Adrenal gland (tissue), 9 donors: ENCODE measurements at regions not wholly inside any gene's neighbourhood (a gene's known extent, or its start where the extent isn't known, plus 50 kb on each side); places are given as distances from the start of the nearest gene placed in this dataset.

Experiments
- DNase-seq, 7 donors: peaks; one replicate each; pipeline ENCODE4 v3.0.0-alpha.2; 2019 to 2020
- H3K27ac ChIP-seq, 5 donors: fragments of 200-600 bp; sonication (generic) in 4 of 5; 1 replicate in 3 of 5; 2 replicates in 2 of 5; pipeline versions ENCODE4 v1.5.1 to v1.8.0; 2016 to 2020; ENCODE audit warnings: mild to moderate bottlenecking in 1 of 5
- H3K27me3 ChIP-seq: fragments of 200-600 bp; 2 replicates; pipeline ENCODE4 v1.8.0; 2021
- H3K36me3 ChIP-seq, 2 donors: fragments of 200-600 bp; replicated peaks in 1 of 2; 1 replicate in 1 of 2; 2 replicates in 1 of 2; pipeline versions ENCODE4 v1.5.1 to v1.8.0; 2018 to 2022
- H3K4me1 ChIP-seq, 2 donors: fragments of 200-600 bp; replicated peaks in 1 of 2; 1 replicate in 1 of 2; 2 replicates in 1 of 2; pipeline versions ENCODE4 v1.5.1 to v1.8.0; 2018 to 2021
- H3K4me3 ChIP-seq, 4 donors: fragments of 200-600 bp; sonication (generic) in 3 of 4; one replicate each; pipeline ENCODE4 v1.5.1; 2016 to 2018
- H3K9me3 ChIP-seq, 3 donors: fragments of 200-600 bp; sonication (generic) in 1 of 3; replicated peaks in 1 of 3; 1 replicate in 2 of 3; 2 replicates in 1 of 3; pipeline versions ENCODE4 v1.5.1 to v1.8.0; 2016 to 2021
- POLR2A ChIP-seq, 2 donors: fragments of 450-650 bp; IDR thresholded peaks; one replicate each; pipeline ENCODE4 v1.6.1; 2017; ENCODE audit warnings: antibody characterized with exemption in 2 of 2, mild to moderate bottlenecking in 2 of 2, moderate library complexity in 1 of 2
- WGBS, 4 donors: extraction: QIAGEN DNeasy Blood & Tissue Kit in 2 of 4; methylation state at CpG; one replicate each; pipeline versions ENCODE4 v1.1.5 to v1.1.7; 2013 to 2017; 5-methylcytosine and 5-hydroxymethylcytosine counted together
- intact Hi-C, 2 donors: fragments of 100-400 bp; cut with DNase I; formaldehyde crosslinking; loops; one replicate each; pipeline versions ENCODE4 v1.14.1 to v1.15.0; 2022 to 2023
- TF ChIP-seq, protein P1 (sequence below), 6 experiments: fragments of 450-650 bp in 4 of 6; fragments of 200-600 bp in 2 of 6; sonication (generic) in 1 of 6; IDR thresholded peaks; 1 replicate in 5 of 6; 2 replicates in 1 of 6; pipeline versions ENCODE4 v1.5.1 to v1.8.0; 2016 to 2021; ENCODE audit warnings: antibody characterized with exemption in 6 of 6, mild to moderate bottlenecking in 2 of 6, moderate library complexity in 1 of 6
- donor health status: healthy with polysubstance abuse.
- donor health status: Bipolar disorder and iron deficiency.
- donor health status: DM: yes; HTN: yes; CAD: no.
- donor health status: DM: no; HTN: no; CAD: no.
- donor health status: DM: no; HTN: no; CAD: no.

DNA sequence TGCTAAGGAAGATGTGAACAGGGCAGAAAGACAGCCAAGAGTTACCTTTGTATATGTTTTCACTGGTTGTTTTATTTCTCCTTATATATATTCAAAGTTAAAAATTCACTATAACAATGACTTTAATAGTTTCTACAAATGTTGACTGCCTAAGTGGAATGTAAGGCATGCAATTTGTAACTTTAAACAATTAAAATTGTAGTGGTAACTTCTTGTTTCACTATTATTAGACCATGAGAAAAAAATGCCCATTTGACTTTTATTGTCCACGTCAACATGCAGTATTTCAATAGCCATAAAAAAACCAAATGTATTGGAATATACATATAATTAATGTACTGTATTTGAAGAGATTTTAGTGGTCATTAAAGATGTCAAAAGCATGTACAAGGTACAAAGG lies 340.7 kb upstream of the CBLB start:
- H3K27ac ChIP-seq: no peak overlapping the region
- H3K27me3 ChIP-seq: no peaks in the 10 kb centered on the region
- WGBS, 4 donors: 42 to 88% (median 43%) methylated on average over 1 of the region's 1 CpG
- intact Hi-C loops: no loop called here
- no peaks in the 10 kb centered on the region for H3K4me1 ChIP-seq
- H3K9me3 ChIP-seq: peaks cover 0 to 7% (median 0%) of the 10 kb centered on the region in 3 donors
- H3K4me3 ChIP-seq: no peak overlapping the region
- no peaks in the 10 kb centered on the region for H3K36me3 ChIP-seq
- no peak for TF ChIP-seq POLR2A (IDR thresholded peaks at IDR 0.05)
- TF ChIP-seq, protein P1, sequence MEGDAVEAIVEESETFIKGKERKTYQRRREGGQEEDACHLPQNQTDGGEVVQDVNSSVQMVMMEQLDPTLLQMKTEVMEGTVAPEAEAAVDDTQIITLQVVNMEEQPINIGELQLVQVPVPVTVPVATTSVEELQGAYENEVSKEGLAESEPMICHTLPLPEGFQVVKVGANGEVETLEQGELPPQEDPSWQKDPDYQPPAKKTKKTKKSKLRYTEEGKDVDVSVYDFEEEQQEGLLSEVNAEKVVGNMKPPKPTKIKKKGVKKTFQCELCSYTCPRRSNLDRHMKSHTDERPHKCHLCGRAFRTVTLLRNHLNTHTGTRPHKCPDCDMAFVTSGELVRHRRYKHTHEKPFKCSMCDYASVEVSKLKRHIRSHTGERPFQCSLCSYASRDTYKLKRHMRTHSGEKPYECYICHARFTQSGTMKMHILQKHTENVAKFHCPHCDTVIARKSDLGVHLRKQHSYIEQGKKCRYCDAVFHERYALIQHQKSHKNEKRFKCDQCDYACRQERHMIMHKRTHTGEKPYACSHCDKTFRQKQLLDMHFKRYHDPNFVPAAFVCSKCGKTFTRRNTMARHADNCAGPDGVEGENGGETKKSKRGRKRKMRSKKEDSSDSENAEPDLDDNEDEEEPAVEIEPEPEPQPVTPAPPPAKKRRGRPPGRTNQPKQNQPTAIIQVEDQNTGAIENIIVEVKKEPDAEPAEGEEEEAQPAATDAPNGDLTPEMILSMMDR (IDR thresholded peaks at IDR 0.05): no peak
- no peak for DNase-seq

DNA sequence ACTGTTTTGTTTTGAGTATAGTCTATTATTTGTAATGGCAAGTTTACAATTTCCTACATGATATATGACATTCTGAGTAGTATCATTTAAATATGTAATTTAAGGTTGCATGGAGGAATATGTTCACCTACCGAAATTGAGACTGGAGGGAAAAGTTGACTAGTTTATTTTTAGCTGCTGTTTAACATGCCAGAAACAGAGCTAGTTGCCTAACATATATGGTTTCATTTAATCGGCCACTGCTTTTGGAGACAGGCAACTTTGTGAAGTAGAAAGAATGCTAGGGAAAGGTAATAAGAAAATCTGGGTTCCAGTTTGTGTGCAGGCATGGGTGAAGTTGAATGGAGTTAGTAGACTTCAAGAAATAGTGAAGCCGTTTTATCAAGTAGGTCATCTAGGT lies 342.1 kb upstream of the CBLB start:
- H3K27ac ChIP-seq: no peak overlapping the region
- no peaks in the 10 kb centered on the region for H3K36me3 ChIP-seq
- intact Hi-C loops: no loop called here
- H3K4me3 ChIP-seq: no peak overlapping the region
- no peaks in the 10 kb centered on the region for H3K27me3 ChIP-seq
- DNase-seq: no peak
- no peaks in the 10 kb centered on the region for H3K4me1 ChIP-seq
- TF ChIP-seq, protein P1 (IDR thresholded peaks at IDR 0.05): no peak
- H3K9me3 ChIP-seq: peaks cover 0 to 7% (median 0%) of the 10 kb centered on the region in 3 donors
- 78 to 90% (median 85%) methylated on average over 3 of the region's 3 CpGs for WGBS, 4 donors

GRCh38 chr3:106212665-106213222 lies 343.9 kb upstream of the CBLB start:
- WGBS, 4 donors: 95 to 100% (median 97%) methylated on average over 1 of the region's 1 CpG
- DNase-seq: no peak
- Histone ChIP-seq H3K4me3 (no peak overlapping the region), H3K36me3 (no peaks in the 10 kb centered on the region), H3K27me3 (no peaks in the 10 kb centered on the region), H3K9me3 (peaks cover 0 to 7% (median 0%) of the 10 kb centered on the region in 3 donors), H3K4me1 (no peaks in the 10 kb centered on the region), H3K27ac (no peak overlapping the region)
- intact Hi-C loops: no loop called here
- TF ChIP-seq, protein P1 (IDR thresholded peaks at IDR 0.05): no peak
- no peak for TF ChIP-seq POLR2A (IDR thresholded peaks at IDR 0.05)

GRCh38 chr3:106213954-106214353 lies 345.1 kb upstream of the CBLB start:
- no peaks in the 10 kb centered on the region for H3K27me3 ChIP-seq
- TF ChIP-seq, protein P1 (IDR thresholded peaks at IDR 0.05): no peak
- H3K9me3 ChIP-seq: peaks cover 0 to 4% (median 0%) of the 10 kb centered on the region in 3 donors
- no peak for DNase-seq
- H3K27ac ChIP-seq: no peak overlapping the region
- 91 to 94% (median 92%) methylated on average over 4 of the region's 4 CpGs for WGBS, 4 donors
- H3K36me3 ChIP-seq: no peaks in the 10 kb centered on the region
- intact Hi-C loops: no loop called here
- H3K4me3 ChIP-seq: no peak overlapping the region
- no peaks in the 10 kb centered on the region for H3K4me1 ChIP-seq
